Middle frontal gyrus (tissue), 1 donor: ENCODE measurements at regions not wholly inside any gene's neighbourhood (a gene's known extent, or its start where the extent isn't known, plus 50 kb on each side); places are given as distances from the start of the nearest gene placed in this dataset.

Experiments
- DNase-seq: peaks from one replicate; pipeline ENCODE4 v3.0.0-alpha.2; 2015; ENCODE audit warnings: low spot score; ENCODE audit errors: extremely low spot score

DNA sequence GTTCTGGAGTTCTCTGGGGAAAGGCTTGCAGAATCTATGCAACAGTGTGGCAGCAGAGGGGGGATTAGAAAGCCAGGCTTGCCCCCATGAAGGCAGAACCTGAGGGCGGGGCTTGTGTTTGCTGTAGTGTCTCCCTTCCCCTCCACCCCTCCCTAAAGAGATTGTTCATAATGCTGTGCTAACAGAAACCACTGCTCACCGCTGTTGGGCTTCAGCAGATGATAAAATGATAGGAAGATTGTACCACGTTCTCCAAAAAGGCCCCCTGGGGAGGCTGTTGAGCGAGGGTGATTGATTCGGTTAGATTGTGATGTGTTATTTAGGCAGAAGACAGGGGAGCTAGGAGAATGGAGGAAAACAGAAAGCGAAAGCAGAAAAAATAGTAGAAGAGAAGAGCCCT is 215.2 kb upstream of the NCAM1 start:
- no peak for DNase-seq

GRCh38 chr11:112748252-112748651 is 213.0 kb upstream of the NCAM1 start:
- DNase-seq: no peak

DNA sequence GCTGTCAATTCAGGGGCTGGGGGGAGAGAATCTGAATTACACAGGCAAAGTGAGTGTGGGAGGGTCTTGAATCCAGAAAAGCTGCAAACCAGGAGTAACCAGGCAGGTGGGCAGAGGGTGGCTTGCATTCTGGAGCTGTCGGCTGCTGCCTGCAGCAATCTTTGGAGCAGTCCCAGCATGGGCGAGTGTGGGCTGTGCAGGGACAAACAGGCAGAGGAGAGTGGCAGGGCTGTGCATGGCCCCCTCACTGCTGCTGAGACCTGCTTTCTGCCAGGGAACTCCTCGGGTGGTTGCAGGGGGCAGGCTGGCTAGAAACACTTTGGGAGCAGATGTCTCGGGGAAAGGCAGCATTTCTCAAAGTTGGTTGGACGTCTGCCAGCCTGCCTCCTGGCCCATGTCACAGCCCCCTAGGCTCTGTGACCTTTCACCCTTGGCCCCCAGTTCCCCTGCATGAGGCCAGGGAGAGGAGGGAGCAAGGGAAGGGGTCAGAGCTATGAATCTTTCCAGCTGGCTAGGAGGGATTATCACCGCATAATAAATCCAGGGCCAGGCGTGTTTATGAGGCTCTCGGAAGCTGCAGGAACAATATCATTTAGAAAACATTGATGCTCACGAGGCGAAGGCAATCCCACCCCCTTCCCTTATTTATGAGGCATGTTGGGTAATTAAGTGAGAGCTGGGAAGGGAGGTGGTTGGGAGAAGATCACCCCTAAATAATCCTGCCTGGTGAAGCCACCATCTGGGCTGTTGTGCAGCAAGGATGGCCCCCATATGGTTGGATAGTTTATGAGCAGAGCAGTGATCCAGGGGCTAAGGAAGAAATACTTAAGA is 212.3 kb upstream of the NCAM1 start:
- no peak for DNase-seq

GRCh38 chr11:112751329-112751728 is 209.9 kb upstream of the NCAM1 start:
- no peak for DNase-seq

DNA sequence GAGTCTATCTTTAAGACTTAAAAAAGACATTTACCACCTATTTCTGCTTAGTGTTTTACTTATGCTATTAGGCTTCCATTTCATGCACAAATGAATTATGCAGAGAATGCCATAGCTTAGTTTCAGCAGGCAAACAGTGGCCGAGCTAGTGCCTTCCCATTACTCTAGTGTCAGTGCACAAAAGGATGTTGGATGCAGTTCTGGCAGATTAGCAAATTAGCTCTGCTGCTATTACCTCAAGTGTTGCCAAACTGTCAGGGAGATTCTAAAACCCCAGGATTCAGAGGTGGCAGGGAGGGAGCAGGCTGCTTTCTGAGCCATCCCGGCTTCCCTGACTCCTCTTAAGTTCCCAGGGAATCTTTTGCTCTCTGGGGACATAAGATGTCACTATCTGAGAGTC is 209.4 kb upstream of the NCAM1 start:
- no peak for DNase-seq

GRCh38 chr11:112752563-112752962 is 208.7 kb upstream of the NCAM1 start:
- DNase-seq: no peak

GRCh38 chr11:112753706-112754105 is 207.5 kb upstream of the NCAM1 start:
- DNase-seq: no peak

GRCh38 chr11:112759418-112759817 is 201.8 kb upstream of the NCAM1 start:
- DNase-seq: no peak

DNA sequence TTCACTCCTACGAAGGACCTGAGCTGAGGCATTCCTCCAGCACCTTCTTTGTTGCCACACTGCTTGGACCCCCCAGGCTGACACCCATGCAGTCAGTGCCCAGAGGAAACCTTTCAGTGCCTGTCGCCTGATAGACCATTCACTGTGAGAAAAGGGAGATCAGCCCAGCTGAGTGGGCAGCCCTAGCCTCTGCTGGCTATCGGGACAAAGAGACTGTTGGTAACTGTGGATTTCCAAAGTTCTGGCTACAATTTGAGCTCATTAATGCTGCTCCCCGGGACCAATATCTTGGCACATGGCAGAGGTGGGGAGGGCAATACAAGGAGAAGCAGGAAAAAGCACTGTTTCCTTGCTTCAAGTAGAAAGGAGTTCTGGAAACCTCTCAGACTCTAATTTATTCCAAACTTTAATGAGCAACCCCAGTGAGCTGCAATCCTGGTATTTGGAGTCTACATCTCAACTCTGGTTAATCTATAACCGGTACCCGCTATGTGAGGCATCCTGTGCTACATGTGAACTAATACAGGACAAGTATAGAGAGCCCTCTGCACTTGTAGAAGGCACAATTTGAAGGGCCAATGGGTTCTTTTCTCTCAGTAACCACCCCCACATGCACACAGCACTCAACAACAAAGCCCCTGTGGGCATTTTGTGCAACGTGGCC is 200.7 kb upstream of the NCAM1 start:
- no peak for DNase-seq

DNA sequence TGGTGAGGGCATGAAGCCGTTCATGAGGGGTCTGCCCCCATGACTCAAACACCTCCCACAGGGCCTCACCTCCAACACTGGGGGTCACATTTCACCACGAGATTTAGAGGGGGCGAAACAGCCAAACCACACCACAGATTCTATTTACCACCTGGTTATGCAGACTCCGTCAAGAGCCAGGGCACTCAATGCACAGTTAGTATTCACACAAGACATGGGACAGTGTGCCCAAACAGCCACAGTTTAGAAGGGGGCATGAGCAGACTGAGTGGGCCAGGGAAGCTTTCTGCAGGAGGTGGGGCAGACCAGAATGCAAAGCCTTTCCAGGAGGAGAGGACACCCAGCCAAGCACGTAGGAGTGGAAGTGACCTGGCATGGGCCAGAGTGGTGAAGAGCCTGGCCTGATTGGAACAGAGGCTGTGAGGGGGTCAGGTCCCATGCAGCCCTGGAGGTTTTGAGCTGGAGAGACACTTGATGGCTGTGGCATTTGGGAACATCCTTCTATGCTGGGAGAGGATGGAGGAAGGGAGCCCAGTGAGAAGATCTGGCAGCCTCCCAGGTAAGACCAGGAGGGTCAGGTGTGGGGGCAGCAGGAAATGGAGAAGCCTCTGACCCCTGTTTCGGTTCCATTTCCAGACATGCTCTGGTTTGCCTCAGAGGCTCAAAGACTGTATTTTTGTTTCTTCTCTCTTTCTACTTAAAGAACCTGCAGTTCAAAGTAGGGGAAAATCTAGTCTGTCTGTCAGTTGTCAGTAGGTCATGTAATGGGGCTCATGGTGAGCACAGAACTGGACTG is 199.1 kb upstream of the NCAM1 start:
- no peak for DNase-seq

DNA sequence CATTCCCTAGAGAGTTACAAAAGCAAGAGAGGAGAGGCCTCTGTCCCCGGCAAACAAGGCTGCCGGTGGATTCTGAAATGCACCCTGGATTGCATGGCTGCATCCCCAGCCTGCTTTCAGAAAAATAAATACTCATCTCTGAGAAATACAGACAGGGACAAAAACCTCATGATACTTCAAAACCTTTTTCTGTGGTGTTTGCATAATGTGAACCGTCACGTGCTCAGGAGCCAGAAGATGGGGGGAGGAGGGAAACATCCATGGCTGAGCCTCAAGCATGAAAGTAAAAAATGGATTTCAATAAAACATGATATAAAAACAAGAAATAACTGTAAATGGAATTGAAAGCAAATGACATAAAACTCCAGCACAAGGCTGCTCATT is 198.5 kb upstream of the NCAM1 start:
- DNase-seq: no peak

DNA sequence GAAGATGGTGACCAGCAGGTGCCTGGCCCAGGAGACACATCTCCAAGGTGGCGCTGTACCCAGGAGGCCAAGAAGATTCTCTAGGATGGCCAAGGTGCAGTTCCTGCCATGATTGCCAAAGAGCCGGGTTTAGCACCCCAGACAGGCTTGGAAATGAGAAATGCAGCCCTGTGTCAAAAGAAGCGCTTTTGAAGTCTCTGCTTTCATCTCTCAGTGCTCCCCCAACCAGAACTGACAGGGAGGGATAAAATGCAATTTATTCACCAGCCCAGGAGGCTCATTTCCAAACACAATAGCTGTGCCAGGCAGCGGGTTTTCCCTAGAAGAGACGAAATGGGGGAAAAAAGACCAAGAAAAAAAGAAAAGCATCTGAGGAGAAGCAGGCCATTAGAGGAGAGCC is 195.9 kb upstream of the NCAM1 start:
- DNase-seq: no peak

GRCh38 chr11:112769170-112769569 is 192.1 kb upstream of the NCAM1 start:
- DNase-seq: no peak

GRCh38 chr11:112769584-112769983 is 191.6 kb upstream of the NCAM1 start:
- no peak for DNase-seq

DNA sequence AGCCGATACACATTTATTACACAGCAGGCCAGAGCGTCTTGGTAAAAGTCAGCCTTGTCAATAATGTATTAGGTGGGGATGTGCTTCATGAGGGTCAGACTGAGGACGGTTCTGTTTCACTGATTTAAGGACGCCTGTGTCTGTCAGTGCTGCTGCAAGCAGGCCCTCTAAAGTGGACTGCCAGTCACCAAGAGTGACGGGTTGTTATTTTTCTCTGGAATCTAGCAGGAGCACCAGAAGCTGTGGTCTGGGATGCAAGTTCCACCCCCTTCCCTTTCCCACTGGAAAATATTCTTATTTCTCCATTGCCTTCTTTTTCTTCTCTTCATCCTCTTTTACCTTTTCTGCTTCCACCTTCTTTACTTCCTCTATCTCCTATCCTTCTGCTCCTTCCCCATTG is 191.2 kb upstream of the NCAM1 start:
- no peak for DNase-seq

DNA sequence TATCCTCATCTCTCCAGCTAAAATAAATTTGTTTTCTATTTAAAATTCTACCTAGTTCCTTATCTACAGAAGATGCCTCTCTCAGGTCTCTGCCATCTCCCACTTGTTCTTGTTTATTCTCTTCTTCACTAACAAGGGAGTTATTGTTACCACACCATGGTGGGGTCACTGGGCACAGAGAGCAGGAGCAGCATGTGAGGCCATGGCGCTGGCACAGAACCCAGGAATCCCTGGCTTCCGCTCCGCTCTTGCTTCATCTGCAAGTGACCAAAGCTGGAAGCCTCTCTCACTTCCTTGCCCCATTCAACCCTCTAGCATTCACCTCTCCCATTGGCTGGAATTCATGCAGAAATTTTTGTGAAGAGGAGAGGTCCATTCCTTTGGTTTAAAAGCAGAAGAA is 190.7 kb upstream of the NCAM1 start:
- peak; percentile 70 for DNase-seq

- DNase-seq: no peak
Observed at GRCh38 chr11:112771851-112772250, 189.4 kb upstream of the NCAM1 start.

- peak; percentile 68 for DNase-seq
Observed at GRCh38 chr11:112773264-112773663, 188.0 kb upstream of the NCAM1 start.

- no peak for DNase-seq
Observed at GRCh38 chr11:112776834-112777233, 184.4 kb upstream of the NCAM1 start.

GRCh38 chr11:112777283-112777751 is 183.9 kb upstream of the NCAM1 start:
- DNase-seq: no peak

GRCh38 chr11:112778091-112778876 is 182.9 kb upstream of the NCAM1 start:
- no peak for DNase-seq
